Effector memory CD8-positive, alpha-beta T cell (primary cell): ENCODE measurements at regions not wholly inside any gene's neighbourhood (a gene's known extent, or its start where the extent isn't known, plus 50 kb on each side); places are given as distances from the start of the nearest gene placed in this dataset.

Experiments
- ATAC-seq: fragments of 150-1000 bp; cut with Tn5 transposase; replicated peaks from 2 replicates; pipeline ENCODE4 v1.10.0; 2021; ENCODE audit warnings: mild to moderate bottlenecking, moderate library complexity
- DNase-seq, 3 experiments: peaks; one replicate each; pipeline ENCODE4 v3.0.0; 2021
- H3K27ac Mint-ChIP-seq, 2 donors: one replicate each; pipeline ENCODE4 v1.8.0; 2022; ENCODE audit warnings: mild to moderate bottlenecking in 2 of 2, mixed read lengths in 2 of 2, moderate library complexity in 2 of 2
- H3K27me3 Mint-ChIP-seq, 2 donors: one replicate each; pipeline ENCODE4 v1.8.0; 2022; ENCODE audit warnings: mixed read lengths in 2 of 2
- H3K36me3 Mint-ChIP-seq: one replicate; pipeline ENCODE4 v1.8.0; 2022; ENCODE audit warnings: mild to moderate bottlenecking, moderate library complexity, mixed read lengths; ENCODE audit not compliant: insufficient read depth
- H3K4me1 Mint-ChIP-seq, 2 donors: one replicate each; pipeline ENCODE4 v1.8.0; 2022; ENCODE audit warnings: low read depth in 2 of 2, mixed read lengths in 2 of 2
- H3K4me3 Mint-ChIP-seq, 2 donors: one replicate each; pipeline ENCODE4 v1.8.0; 2022; ENCODE audit warnings: mild to moderate bottlenecking in 2 of 2, mixed read lengths in 2 of 2, moderate library complexity in 2 of 2
- H3K9me3 Mint-ChIP-seq, 2 donors: one replicate each; pipeline ENCODE4 v1.8.0; 2022; ENCODE audit warnings: mixed read lengths in 2 of 2

DNA sequence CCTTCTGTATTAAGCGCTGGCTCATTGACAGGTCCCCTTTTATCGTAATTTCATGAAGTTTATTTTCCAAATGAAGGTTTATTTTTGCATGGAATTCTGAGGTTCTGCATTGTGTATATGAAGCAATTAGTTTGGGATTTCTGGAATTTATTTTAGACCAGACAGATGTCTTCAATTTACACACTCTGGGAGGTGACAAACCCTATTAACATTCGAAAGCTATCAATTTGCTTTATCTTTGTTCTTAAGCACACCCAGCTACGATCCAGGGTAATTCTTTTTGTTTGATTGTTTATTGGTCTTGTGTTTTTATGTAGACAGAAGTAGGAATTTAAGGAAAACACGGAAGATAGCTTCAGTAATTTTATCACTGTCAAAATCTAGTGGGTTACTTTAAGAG lies 264.6 kb downstream of the HS3ST3A1 start:
- H3K9me3 Mint-ChIP-seq: no peaks in the 10 kb centered on the region
- no peak overlapping the region for H3K4me3 Mint-ChIP-seq
- peaks cover 17 to 24% of the 10 kb centered on the region in 2 donors for H3K27me3 Mint-ChIP-seq
- no peak overlapping the region for H3K27ac Mint-ChIP-seq
- no peak for DNase-seq
- no peaks in the 10 kb centered on the region for H3K36me3 Mint-ChIP-seq
- ATAC-seq: no peak
- H3K4me1 Mint-ChIP-seq: peaks cover 0 to 6% of the 10 kb centered on the region in 2 donors

DNA sequence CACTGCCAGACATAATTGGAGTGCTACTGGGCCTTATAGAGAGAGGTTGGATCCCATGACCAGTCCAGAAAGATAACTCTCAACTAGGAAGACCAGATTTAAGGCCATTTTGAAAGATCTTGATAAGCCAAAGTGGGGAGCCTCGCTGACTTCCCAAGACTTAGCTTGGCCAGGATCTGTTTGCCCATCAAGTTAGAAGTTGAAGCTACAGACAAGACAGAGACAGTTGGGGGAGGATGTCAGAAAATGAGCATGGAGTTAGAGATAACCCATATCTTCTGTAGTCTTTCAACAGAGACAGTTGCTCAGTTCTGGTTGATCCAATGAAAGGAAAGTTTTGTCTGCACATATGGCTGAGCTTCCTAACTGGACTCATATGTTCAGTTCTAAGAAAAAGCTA lies 267.4 kb downstream of the HS3ST3A1 start:
- peaks cover 0 to 6% of the 10 kb centered on the region in 2 donors for H3K4me1 Mint-ChIP-seq
- ATAC-seq (no peak), DNase-seq (no peak)
- H3K9me3 Mint-ChIP-seq: peaks cover 0 to 3% of the 10 kb centered on the region in 2 donors
- H3K36me3 Mint-ChIP-seq: no peaks in the 10 kb centered on the region
- peak overlapping the region in 1 of 2 donors; percentile 39 for H3K27ac Mint-ChIP-seq
- no peak overlapping the region for H3K4me3 Mint-ChIP-seq
- H3K27me3 Mint-ChIP-seq: peaks cover 18 to 19% of the 10 kb centered on the region in 2 donors

DNA sequence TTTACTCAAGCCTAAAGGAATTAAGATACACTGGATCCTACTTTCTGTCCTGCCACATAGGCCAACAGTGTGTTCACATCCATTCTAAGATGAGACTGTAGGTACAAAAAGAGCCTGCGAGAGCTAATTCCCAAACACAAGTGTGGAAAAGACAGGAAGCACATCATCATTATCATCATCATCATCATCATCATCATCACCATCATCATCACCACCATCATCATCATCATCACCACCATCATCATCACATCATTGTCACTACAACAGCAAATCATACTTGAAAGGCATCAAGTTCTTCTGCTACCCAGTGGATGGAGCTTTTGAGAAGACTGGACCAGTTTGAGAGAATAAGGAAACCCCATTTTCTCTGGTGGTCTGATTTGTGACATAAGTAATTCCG lies 268.1 kb downstream of the HS3ST3A1 start:
- H3K4me1 Mint-ChIP-seq: peaks cover 0 to 6% of the 10 kb centered on the region in 2 donors
- DNase-seq (no peak), ATAC-seq (no peak)
- H3K36me3 Mint-ChIP-seq: no peaks in the 10 kb centered on the region
- no peak overlapping the region for H3K4me3 Mint-ChIP-seq
- H3K27me3 Mint-ChIP-seq: peaks cover 18 to 19% of the 10 kb centered on the region in 2 donors
- H3K9me3 Mint-ChIP-seq: peaks cover 0 to 3% of the 10 kb centered on the region in 2 donors
- peak overlapping the region in 1 of 2 donors; percentile 39 for H3K27ac Mint-ChIP-seq

DNA sequence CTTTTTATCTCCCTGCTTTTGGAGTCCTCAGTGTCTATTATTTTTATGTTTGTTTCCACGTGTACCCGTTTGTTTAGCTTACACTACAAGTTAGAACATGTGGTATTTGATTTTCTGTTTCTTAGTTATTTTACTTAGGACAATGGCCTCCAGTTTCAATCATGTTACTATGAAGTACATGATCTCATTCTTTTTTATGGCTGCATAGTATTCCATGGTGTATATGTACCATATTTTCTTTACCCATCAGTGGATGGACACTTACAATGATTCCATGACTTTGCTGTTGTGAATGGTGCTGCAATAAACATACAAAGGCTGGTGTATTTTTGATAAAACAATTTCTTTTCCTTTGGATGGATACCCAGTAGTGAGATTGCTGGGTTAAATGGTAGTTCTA lies 269.5 kb downstream of the HS3ST3A1 start:
- DNase-seq (no peak), ATAC-seq (no peak)
- Mint-ChIP-seq H3K4me1 (no peaks in the 10 kb centered on the region), H3K27me3 (peaks cover 18 to 19% of the 10 kb centered on the region in 2 donors), H3K36me3 (no peaks in the 10 kb centered on the region), H3K9me3 (peaks cover 0 to 3% of the 10 kb centered on the region in 2 donors), H3K4me3 (no peak overlapping the region), H3K27ac (no peak overlapping the region)

DNA sequence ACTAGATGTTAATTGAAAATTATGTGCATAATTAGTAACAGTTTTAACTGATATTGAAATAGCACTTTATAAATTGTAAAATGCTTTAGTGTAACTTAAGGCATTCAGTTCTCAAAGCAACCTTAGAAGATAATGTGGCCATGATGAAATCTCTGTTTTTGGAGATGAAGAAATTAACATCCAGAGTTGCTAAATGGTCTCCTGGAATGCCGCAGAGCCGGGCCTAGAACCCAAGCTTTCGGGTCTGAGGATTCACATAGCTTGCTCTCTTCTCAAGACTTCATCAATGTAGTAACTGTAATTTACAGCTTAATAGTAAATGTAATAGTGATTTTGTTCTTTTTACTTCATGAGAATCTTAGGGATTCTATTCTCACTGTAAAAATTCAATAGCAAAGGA lies 272.3 kb downstream of the HS3ST3A1 start:
- Mint-ChIP-seq H3K4me3 (no peak overlapping the region), H3K27me3 (peaks cover 17 to 19% of the 10 kb centered on the region in 2 donors), H3K4me1 (no peaks in the 10 kb centered on the region), H3K27ac (no peak overlapping the region), H3K9me3 (peaks cover 0 to 3% of the 10 kb centered on the region in 2 donors), H3K36me3 (no peaks in the 10 kb centered on the region)
- DNase-seq: no peak
- ATAC-seq: no peak

DNA sequence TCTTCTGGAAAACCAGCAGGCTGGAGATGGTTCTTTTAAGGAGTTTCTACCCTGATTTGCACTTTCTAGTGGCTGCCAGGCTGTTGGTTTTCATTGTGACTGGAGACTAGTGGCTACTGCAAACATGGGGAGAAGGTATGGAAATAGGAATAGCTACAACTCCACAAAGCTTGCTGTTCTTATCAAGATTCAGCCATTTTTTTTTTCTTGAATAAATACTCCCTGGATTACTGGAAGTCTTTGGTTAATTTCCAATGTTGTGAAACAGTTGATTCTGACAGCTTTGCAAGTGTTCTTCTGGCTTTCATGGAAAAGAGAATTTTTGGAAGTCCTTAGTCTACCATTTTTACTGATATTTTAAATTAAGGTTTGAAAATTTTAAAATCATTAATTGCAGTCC lies 277.7 kb downstream of the HS3ST3A1 start:
- no peak overlapping the region for H3K27ac Mint-ChIP-seq
- no peaks in the 10 kb centered on the region for H3K9me3 Mint-ChIP-seq
- no peaks in the 10 kb centered on the region for H3K4me1 Mint-ChIP-seq
- DNase-seq (no peak), ATAC-seq (no peak)
- peaks cover 0 to 14% of the 10 kb centered on the region in 2 donors for H3K27me3 Mint-ChIP-seq
- no peaks in the 10 kb centered on the region for H3K36me3 Mint-ChIP-seq
- no peak overlapping the region for H3K4me3 Mint-ChIP-seq

DNA sequence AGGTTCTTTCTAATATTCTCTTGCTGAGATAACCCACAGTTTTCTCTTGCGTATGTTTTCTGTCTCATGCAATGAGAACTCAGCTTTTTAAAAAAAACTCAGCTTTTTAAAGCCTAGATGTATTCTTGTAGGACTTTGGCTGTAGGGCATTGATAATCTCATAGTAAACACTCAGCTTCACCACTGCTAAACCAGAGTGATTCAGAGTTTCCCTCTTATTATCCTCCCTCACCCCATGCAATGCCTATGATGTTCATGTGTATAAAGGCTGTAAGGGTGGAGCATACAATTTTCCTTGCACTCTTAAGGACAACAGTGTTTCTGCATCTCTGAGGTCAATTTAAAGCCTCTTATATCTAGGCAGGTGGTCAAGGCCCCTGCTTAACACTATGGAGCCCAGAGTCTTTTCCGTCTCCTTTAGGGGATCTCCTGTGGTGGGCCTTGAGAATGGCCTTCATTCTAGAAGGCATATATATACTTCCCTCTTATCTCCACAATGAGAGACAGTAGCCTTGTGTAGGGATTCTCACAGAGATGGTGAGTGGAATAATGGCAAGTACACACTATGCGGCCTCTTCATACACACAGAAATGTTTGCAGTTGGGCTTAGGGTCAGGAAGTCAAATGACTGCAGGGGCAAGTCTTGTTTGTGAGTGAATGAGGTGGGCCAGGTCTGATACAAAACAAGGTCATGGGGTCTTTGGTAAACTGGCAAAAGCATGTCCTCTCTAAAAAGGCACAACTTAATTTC lies 279.6 kb downstream of the HS3ST3A1 start:
- no peak for ATAC-seq
- no peak for DNase-seq
- H3K36me3 Mint-ChIP-seq: no peaks in the 10 kb centered on the region
- no peak overlapping the region for H3K27ac Mint-ChIP-seq
- H3K4me1 Mint-ChIP-seq: no peaks in the 10 kb centered on the region
- H3K4me3 Mint-ChIP-seq: no peak overlapping the region
- H3K9me3 Mint-ChIP-seq: no peaks in the 10 kb centered on the region
- H3K27me3 Mint-ChIP-seq: peaks cover 0 to 14% of the 10 kb centered on the region in 2 donors

DNA sequence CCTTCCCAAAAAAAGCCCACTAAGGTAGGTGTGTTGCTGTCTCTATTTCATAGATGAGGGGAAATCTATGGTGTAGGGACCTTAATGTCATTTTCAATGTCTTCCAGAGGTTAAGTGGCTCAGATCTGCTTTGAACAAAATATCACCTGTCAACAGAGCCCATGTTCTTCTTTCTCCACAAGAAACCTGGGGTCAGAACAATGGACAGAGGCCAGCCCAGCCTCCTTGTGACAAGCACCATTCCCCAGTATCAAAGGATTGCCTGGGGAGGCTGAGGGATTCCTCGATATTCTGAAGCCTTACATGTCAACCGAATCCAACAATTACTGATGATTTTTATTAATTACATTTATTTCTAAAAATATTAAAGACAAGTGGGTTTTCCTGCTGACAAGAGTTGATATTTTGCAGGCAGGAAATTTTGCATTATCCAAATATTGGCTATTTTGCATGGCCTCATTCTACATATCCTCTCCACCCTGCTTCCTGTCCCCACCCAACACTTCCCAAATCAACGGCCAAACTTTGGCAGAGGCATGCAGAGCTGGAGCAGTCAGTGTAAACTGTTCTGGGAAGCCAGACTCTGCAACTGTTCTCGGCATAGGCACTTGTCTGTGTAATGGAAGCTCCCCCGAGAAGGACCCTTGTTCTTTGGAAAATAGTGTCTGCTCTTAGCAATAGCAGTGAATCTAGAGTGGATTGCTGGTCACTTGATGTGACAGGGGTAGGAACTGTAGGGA lies 281.5 kb downstream of the HS3ST3A1 start:
- Mint-ChIP-seq H3K27ac (no peak overlapping the region), H3K4me1 (no peaks in the 10 kb centered on the region), H3K9me3 (no peaks in the 10 kb centered on the region), H3K36me3 (no peaks in the 10 kb centered on the region), H3K27me3 (peaks cover 0 to 14% of the 10 kb centered on the region in 2 donors), H3K4me3 (no peak overlapping the region)
- ATAC-seq: no peak
- no peak for DNase-seq

DNA sequence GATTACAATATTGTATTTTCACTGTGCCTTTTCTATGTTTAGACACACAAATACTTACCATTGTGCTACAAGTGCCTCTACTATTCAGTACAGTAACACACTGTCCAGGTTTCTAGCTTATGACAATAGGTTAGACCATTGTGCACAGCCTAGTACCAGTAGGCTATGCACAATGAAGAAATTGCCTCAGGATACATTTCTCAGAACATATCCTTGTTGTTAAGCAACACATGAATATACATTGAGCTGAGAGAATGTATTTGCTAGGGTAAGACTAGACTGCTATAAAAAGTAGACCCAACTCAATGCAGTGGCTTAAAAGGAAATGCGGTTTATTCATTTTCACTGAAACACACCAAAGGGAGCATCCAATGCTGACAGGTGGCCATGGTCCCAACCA lies 285.1 kb downstream of the HS3ST3A1 start:
- ATAC-seq (no peak), DNase-seq (no peak)
- no peak overlapping the region for H3K4me3 Mint-ChIP-seq
- no peaks in the 10 kb centered on the region for H3K4me1 Mint-ChIP-seq
- H3K27ac Mint-ChIP-seq: no peak overlapping the region
- peaks cover 0 to 3% of the 10 kb centered on the region in 2 donors for H3K27me3 Mint-ChIP-seq
- no peaks in the 10 kb centered on the region for H3K9me3 Mint-ChIP-seq
- H3K36me3 Mint-ChIP-seq: no peaks in the 10 kb centered on the region

DNA sequence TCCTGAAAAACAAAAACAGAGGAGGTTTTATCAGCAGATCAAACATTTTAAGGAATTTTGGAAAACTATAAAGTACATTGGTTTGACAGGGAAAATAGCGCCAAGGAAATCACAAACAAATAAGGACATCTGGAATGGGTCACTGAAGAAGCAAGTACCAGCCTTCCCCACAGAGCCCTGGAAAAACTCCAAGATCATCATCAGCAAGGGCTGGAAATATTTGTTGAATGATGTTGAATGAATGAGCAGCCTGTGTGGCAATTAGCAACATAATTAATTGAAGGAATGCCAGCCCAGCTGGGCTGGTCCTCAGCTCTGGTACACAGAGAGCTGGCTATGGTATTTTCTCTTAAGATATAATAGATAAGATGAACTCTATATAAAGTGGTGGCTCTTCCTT lies 290.4 kb downstream of the HS3ST3A1 start:
- no peaks in the 10 kb centered on the region for H3K9me3 Mint-ChIP-seq
- DNase-seq (no peak), ATAC-seq (no peak)
- no peaks in the 10 kb centered on the region for H3K27me3 Mint-ChIP-seq
- no peak overlapping the region for H3K4me3 Mint-ChIP-seq
- no peak overlapping the region for H3K27ac Mint-ChIP-seq
- no peaks in the 10 kb centered on the region for H3K4me1 Mint-ChIP-seq
- no peaks in the 10 kb centered on the region for H3K36me3 Mint-ChIP-seq

DNA sequence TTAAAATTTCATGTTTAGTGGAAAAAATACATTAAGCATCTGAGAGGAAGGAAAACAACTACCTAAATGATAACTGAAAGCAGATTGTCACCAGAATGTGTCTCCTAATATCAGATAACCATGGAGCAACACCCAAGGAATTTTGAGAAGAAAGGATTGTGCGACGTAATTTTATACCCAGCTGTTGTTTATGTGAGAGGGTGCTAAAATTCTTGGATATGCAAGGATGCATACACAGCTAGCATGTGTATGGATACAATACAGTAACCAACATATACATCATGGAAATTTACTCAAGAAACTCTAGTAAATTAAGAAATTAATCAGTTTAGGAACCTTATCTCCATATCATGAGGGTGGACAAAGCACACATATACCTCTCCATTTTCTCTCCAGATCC lies 290.9 kb downstream of the HS3ST3A1 start:
- no peak overlapping the region for H3K27ac Mint-ChIP-seq
- H3K4me1 Mint-ChIP-seq: no peaks in the 10 kb centered on the region
- H3K36me3 Mint-ChIP-seq: no peaks in the 10 kb centered on the region

DNA sequence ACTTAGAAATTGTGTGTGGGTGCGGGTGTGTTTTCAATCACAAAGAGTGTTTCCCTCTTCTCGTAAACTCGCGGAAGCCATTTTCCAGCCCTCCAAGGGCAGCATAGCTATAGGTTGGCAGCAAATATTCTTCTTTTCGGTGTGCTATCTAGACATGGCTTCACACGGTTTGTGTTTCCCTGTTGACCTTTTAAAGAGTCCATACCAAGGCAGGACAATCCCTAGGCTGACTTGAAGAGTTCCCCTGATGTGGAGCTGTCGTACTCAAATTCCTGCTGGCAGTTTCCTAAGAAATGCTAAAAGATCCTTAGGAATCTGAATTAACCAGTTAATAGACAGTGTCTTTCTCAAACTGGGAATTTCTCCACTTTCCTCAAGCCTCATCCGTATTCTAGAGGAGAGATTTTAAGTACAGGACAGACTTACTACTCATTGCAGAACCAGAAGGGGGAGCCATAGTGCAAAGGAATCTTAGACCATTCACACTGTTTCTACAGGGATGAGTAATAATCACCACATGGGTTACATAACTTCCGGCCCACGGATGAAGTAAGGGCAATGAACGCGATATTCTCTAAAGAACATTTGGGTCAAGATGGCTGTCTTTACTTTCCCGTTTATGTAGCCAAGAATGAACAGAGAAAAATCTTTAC lies 288.6 kb upstream of the ELAC2 start:
- no peaks in the 10 kb centered on the region for H3K4me1 Mint-ChIP-seq
- H3K27ac Mint-ChIP-seq: no peak overlapping the region
- H3K36me3 Mint-ChIP-seq: no peaks in the 10 kb centered on the region
- no peak overlapping the region for H3K4me3 Mint-ChIP-seq
- no peaks in the 10 kb centered on the region for H3K27me3 Mint-ChIP-seq
- no peak for ATAC-seq
- no peaks in the 10 kb centered on the region for H3K9me3 Mint-ChIP-seq
- no peak for DNase-seq

More for the DNA sequence above, 290.9 kb downstream of the HS3ST3A1 start:
- no peaks in the 10 kb centered on the region for H3K9me3 Mint-ChIP-seq
- H3K27me3 Mint-ChIP-seq: no peaks in the 10 kb centered on the region
- H3K4me3 Mint-ChIP-seq: no peak overlapping the region
- ATAC-seq: no peak
- no peak for DNase-seq

DNA sequence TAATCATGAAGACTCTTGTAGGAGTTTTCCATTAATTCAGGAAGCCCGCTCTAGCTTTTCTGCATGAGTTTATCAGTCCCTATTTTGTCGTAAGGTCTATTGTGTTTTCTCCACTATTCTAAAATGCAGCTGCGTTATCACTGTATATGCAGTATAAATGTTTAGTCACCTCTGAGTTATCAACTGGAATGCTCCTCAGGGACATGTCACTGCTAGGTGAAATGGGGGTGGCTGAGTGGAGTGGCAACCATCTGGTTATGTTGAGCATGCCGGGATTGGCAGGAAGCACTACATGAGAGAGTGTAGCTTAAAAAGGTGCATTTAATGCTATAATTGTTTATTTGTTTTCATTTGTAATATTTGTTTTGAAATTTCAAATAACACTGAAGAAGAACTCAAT lies 285.2 kb upstream of the ELAC2 start:
- ATAC-seq (no peak), DNase-seq (no peak)
- Mint-ChIP-seq H3K9me3 (no peaks in the 10 kb centered on the region), H3K27me3 (no peaks in the 10 kb centered on the region), H3K4me3 (no peak overlapping the region), H3K36me3 (no peaks in the 10 kb centered on the region), H3K27ac (no peak overlapping the region), H3K4me1 (no peaks in the 10 kb centered on the region)

DNA sequence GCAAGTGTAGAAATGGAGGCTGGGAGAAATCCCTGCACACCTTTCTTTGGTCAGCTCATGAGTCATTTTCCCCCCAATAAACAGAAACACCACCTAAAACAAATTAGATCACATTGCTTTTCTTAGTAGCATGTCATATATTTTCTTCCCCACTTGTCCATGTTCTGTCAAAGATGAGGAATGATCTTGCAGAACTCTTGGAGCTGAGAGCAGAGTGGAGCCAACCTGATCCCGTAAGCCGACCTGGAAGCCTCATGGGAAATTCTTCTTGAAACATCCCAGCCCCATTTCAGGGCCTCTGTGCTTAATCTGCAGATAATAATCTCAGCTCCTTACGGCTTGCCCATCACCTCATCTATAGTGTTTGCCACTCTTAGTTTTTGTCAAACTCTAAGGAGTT lies 284.6 kb upstream of the ELAC2 start:
- no peaks in the 10 kb centered on the region for H3K4me1 Mint-ChIP-seq
- H3K36me3 Mint-ChIP-seq: no peaks in the 10 kb centered on the region
- DNase-seq (no peak), ATAC-seq (no peak)
- H3K9me3 Mint-ChIP-seq: no peaks in the 10 kb centered on the region
- no peaks in the 10 kb centered on the region for H3K27me3 Mint-ChIP-seq
- no peak overlapping the region for H3K4me3 Mint-ChIP-seq
- H3K27ac Mint-ChIP-seq: no peak overlapping the region
